ENCODE measurements at regions not wholly inside any gene's neighbourhood (a gene's known extent, or its start where the extent isn't known, plus 50 kb on each side); places are given as distances from the start of the nearest gene placed in this dataset.

GRCh38 chr13:59490651-59491050 lies 673.1 kb downstream of the DIAPH3 start:
- DNase-seq (ENCODE audit: low read depth, low spot score), result no peak
- H3K9me3 ChIP-seq (ENCODE audit: insufficient read depth, low read length), result no peaks in the 10 kb centered on the region
- no peak overlapping the region for H3K4me3 ChIP-seq (ENCODE audit: insufficient read length, low read depth)
- H3K27me3 ChIP-seq (ENCODE audit: insufficient read depth, insufficient read length), result no peaks in the 10 kb centered on the region
- no peaks in the 10 kb centered on the region for H3K36me3 ChIP-seq (ENCODE audit: insufficient read depth, insufficient read length, low read length)
- no peak for TF ChIP-seq SUZ12 (IDR thresholded peaks at IDR 0.05; ENCODE audit: extremely low read depth, insufficient read depth, insufficient read length)
- TF ChIP-seq YY1 (IDR thresholded peaks at IDR 0.05; ENCODE audit: insufficient read depth, insufficient read length), result no peak
- no peak for TF ChIP-seq ZNF274 (IDR thresholded peaks at IDR 0.05; ENCODE audit: low read depth, low read length)
- H3K4me1 ChIP-seq (ENCODE audit: insufficient read depth, insufficient read length), result no peaks in the 10 kb centered on the region
- H3K9ac ChIP-seq (ENCODE audit: insufficient read length, low read depth), result no peak overlapping the region

- Histone ChIP-seq H3K4me1 (ENCODE audit: insufficient read depth, insufficient read length) (no peaks in the 10 kb centered on the region), H3K4me3 (ENCODE audit: insufficient read length, low read depth) (no peak overlapping the region), H3K9me3 (ENCODE audit: insufficient read depth, low read length) (no peaks in the 10 kb centered on the region), H3K9ac (ENCODE audit: insufficient read length, low read depth) (no peak overlapping the region), H3K27me3 (ENCODE audit: insufficient read depth, insufficient read length) (no peaks in the 10 kb centered on the region), H3K36me3 (ENCODE audit: insufficient read depth, insufficient read length, low read length) (no peaks in the 10 kb centered on the region)
- TF ChIP-seq ZNF274 (IDR thresholded peaks at IDR 0.05; ENCODE audit: low read depth, low read length) (no peak), YY1 (IDR thresholded peaks at IDR 0.05; ENCODE audit: insufficient read depth, insufficient read length) (no peak), SUZ12 (IDR thresholded peaks at IDR 0.05; ENCODE audit: extremely low read depth, insufficient read depth, insufficient read length) (no peak)
- no peak for DNase-seq (ENCODE audit: low read depth, low spot score)
These were observed 671.6 kb downstream of the DIAPH3 start for GRCh38 chr13:59492030-59492636.

- no peak for TF ChIP-seq ZNF274 (IDR thresholded peaks at IDR 0.05; ENCODE audit: low read depth, low read length)
- Histone ChIP-seq H3K36me3 (ENCODE audit: insufficient read depth, insufficient read length, low read length) (no peaks in the 10 kb centered on the region), H3K9me3 (ENCODE audit: insufficient read depth, low read length) (no peaks in the 10 kb centered on the region), H3K4me1 (ENCODE audit: insufficient read depth, insufficient read length) (no peaks in the 10 kb centered on the region), H3K27me3 (ENCODE audit: insufficient read depth, insufficient read length) (no peaks in the 10 kb centered on the region), H3K4me3 (ENCODE audit: insufficient read length, low read depth) (no peak overlapping the region), H3K9ac (ENCODE audit: insufficient read length, low read depth) (no peak overlapping the region)
- no peak for DNase-seq (ENCODE audit: low read depth, low spot score)
These were observed 670.2 kb downstream of the DIAPH3 start for GRCh38 chr13:59493436-59493965.

GRCh38 chr13:59494151-59494550 lies 669.6 kb downstream of the DIAPH3 start:
- no peaks in the 10 kb centered on the region for H3K9me3 ChIP-seq (ENCODE audit: insufficient read depth, low read length)
- no peak for DNase-seq (ENCODE audit: low read depth, low spot score)
- H3K9ac ChIP-seq (ENCODE audit: insufficient read length, low read depth), result no peak overlapping the region
- TF ChIP-seq SUZ12 (IDR thresholded peaks at IDR 0.05; ENCODE audit: extremely low read depth, insufficient read depth, insufficient read length), result no peak
- TF ChIP-seq YY1 (IDR thresholded peaks at IDR 0.05; ENCODE audit: insufficient read depth, insufficient read length), result no peak
- no peak for TF ChIP-seq ZNF274 (IDR thresholded peaks at IDR 0.05; ENCODE audit: low read depth, low read length)
- H3K4me1 ChIP-seq (ENCODE audit: insufficient read depth, insufficient read length), result no peaks in the 10 kb centered on the region
- H3K27me3 ChIP-seq (ENCODE audit: insufficient read depth, insufficient read length), result no peaks in the 10 kb centered on the region
- H3K36me3 ChIP-seq (ENCODE audit: insufficient read depth, insufficient read length, low read length), result no peaks in the 10 kb centered on the region
- no peak overlapping the region for H3K4me3 ChIP-seq (ENCODE audit: insufficient read length, low read depth)

- DNase-seq (ENCODE audit: low read depth, low spot score), result no peak
- H3K9me3 ChIP-seq (ENCODE audit: insufficient read depth, low read length), result no peaks in the 10 kb centered on the region
- no peak overlapping the region for H3K9ac ChIP-seq (ENCODE audit: insufficient read length, low read depth)
- H3K4me1 ChIP-seq (ENCODE audit: insufficient read depth, insufficient read length), result no peaks in the 10 kb centered on the region
- no peak for TF ChIP-seq ZNF274 (IDR thresholded peaks at IDR 0.05; ENCODE audit: low read depth, low read length)
- no peak for TF ChIP-seq SUZ12 (IDR thresholded peaks at IDR 0.05; ENCODE audit: extremely low read depth, insufficient read depth, insufficient read length)
- no peak for TF ChIP-seq YY1 (IDR thresholded peaks at IDR 0.05; ENCODE audit: insufficient read depth, insufficient read length)
- H3K4me3 ChIP-seq (ENCODE audit: insufficient read length, low read depth), result no peak overlapping the region
- no peaks in the 10 kb centered on the region for H3K27me3 ChIP-seq (ENCODE audit: insufficient read depth, insufficient read length)
- H3K36me3 ChIP-seq (ENCODE audit: insufficient read depth, insufficient read length, low read length), result no peaks in the 10 kb centered on the region
These were observed 669.2 kb downstream of the DIAPH3 start for GRCh38 chr13:59494560-59494970.

GRCh38 chr13:59495299-59495698 lies 668.4 kb downstream of the DIAPH3 start:
- no peak for DNase-seq (ENCODE audit: low read depth, low spot score)

GRCh38 chr13:59495936-59496512 lies 667.7 kb downstream of the DIAPH3 start:
- DNase-seq (ENCODE audit: low read depth, low spot score), result no peak
- TF ChIP-seq ZNF274 (IDR thresholded peaks at IDR 0.05; ENCODE audit: low read depth, low read length), result no peak
- no peak for TF ChIP-seq SUZ12 (IDR thresholded peaks at IDR 0.05; ENCODE audit: extremely low read depth, insufficient read depth, insufficient read length)
- no peak for TF ChIP-seq YY1 (IDR thresholded peaks at IDR 0.05; ENCODE audit: insufficient read depth, insufficient read length)
- H3K9ac ChIP-seq (ENCODE audit: insufficient read length, low read depth), result no peak overlapping the region
- H3K36me3 ChIP-seq (ENCODE audit: insufficient read depth, insufficient read length, low read length), result no peaks in the 10 kb centered on the region
- no peak overlapping the region for H3K4me3 ChIP-seq (ENCODE audit: insufficient read length, low read depth)
- no peaks in the 10 kb centered on the region for H3K4me1 ChIP-seq (ENCODE audit: insufficient read depth, insufficient read length)
- H3K27me3 ChIP-seq (ENCODE audit: insufficient read depth, insufficient read length), result no peaks in the 10 kb centered on the region
- H3K9me3 ChIP-seq (ENCODE audit: insufficient read depth, low read length), result no peaks in the 10 kb centered on the region

More at GRCh38 chr13:59495299-59495698, 668.4 kb downstream of the DIAPH3 start:
- Histone ChIP-seq H3K9ac (ENCODE audit: insufficient read length, low read depth) (no peak overlapping the region), H3K9me3 (ENCODE audit: insufficient read depth, low read length) (no peaks in the 10 kb centered on the region), H3K36me3 (ENCODE audit: insufficient read depth, insufficient read length, low read length) (no peaks in the 10 kb centered on the region), H3K4me3 (ENCODE audit: insufficient read length, low read depth) (no peak overlapping the region), H3K27me3 (ENCODE audit: insufficient read depth, insufficient read length) (no peaks in the 10 kb centered on the region), H3K4me1 (ENCODE audit: insufficient read depth, insufficient read length) (no peaks in the 10 kb centered on the region)
- no peak for TF ChIP-seq ZNF274 (IDR thresholded peaks at IDR 0.05; ENCODE audit: low read depth, low read length)
- no peak for TF ChIP-seq SUZ12 (IDR thresholded peaks at IDR 0.05; ENCODE audit: extremely low read depth, insufficient read depth, insufficient read length)
- TF ChIP-seq YY1 (IDR thresholded peaks at IDR 0.05; ENCODE audit: insufficient read depth, insufficient read length), result no peak

All from NT2/D1 (cell line).